ENCODE measurements at regions not wholly inside any gene's neighbourhood (a gene's known extent, or its start where the extent isn't known, plus 50 kb on each side); places are given as distances from the start of the nearest gene placed in this dataset.

GRCh38 chr18:44620812-44621211 lies 59.9 kb upstream of the SETBP1 start (continued):
- TF ChIP-seq ZBTB11 (tag by site-specific recombination; conservative IDR thresholded peaks at IDR 0.05; ENCODE audit: low read depth) (no peak), ZNF639 (tag by site-specific recombination; IDR thresholded peaks at IDR 0.05) (no peak)

DNA sequence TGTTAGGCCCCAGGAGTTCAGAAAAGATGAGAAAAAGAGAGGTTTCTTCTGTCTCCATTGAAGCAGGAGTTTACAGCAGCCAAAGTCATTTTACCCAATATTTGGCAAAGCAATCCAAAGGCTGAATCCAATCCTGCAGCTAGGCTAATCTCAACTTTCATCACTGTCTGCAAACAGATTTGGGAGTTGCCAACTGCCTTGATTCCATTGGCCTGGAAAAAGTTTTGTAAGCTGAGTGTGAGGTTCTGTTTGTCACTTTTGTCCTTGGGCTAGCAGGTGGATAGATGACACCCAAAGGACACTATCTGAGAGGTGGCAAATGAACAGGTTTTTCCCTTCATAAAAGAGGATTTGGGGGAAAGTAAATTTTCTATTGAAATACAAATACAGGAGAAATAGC lies 56.6 kb upstream of the SETBP1 start:
- no peak overlapping the region for H3K4me3 ChIP-seq (ENCODE audit: low read depth, low read length)
- no peaks in the 10 kb centered on the region for H3K36me3 ChIP-seq (ENCODE audit: control insufficient read depth in 2 of 2, insufficient read depth in 1 of 2, low read length in 2 of 2)
- TF ChIP-seq ZNF654 (tag by site-specific recombination; IDR thresholded peaks at IDR 0.05; ENCODE audit: low read depth) (no peak), ZFP69B (tag by site-specific recombination; IDR thresholded peaks at IDR 0.05) (no peak), ZXDB (tag by site-specific recombination; IDR thresholded peaks at IDR 0.05) (no peak), ZNF10 (tag by site-specific recombination; IDR thresholded peaks at IDR 0.05) (no peak), PRDM4 (tag by site-specific recombination; IDR thresholded peaks at IDR 0.05) (no peak), YY1 (tag by site-specific recombination; IDR thresholded peaks at IDR 0.05) (no peak), ZNF184 (tag by site-specific recombination; IDR thresholded peaks at IDR 0.05) (no peak), ZNF2 (tag by site-specific recombination; IDR thresholded peaks at IDR 0.05) (no peak), KLF17 (tag by site-specific recombination; IDR thresholded peaks at IDR 0.05) (no peak), ZNF660 (tag by site-specific recombination; IDR thresholded peaks at IDR 0.05) (no peak), MEIS1 (CRISPR knock-in tag; IDR thresholded peaks at IDR 0.05; ENCODE audit: borderline replicate concordance) (no peak)
- TF ChIP-seq, protein P1, sequence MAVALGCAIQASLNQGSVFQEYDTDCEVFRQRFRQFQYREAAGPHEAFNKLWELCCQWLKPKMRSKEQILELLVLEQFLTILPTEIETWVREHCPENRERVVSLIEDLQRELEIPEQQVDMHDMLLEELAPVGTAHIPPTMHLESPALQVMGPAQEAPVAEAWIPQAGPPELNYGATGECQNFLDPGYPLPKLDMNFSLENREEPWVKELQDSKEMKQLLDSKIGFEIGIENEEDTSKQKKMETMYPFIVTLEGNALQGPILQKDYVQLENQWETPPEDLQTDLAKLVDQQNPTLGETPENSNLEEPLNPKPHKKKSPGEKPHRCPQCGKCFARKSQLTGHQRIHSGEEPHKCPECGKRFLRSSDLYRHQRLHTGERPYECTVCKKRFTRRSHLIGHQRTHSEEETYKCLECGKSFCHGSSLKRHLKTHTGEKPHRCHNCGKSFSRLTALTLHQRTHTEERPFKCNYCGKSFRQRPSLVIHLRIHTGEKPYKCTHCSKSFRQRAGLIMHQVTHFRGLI (tag by site-specific recombination; IDR thresholded peaks at IDR 0.05), result no peak
- TF ChIP-seq, protein P2, sequence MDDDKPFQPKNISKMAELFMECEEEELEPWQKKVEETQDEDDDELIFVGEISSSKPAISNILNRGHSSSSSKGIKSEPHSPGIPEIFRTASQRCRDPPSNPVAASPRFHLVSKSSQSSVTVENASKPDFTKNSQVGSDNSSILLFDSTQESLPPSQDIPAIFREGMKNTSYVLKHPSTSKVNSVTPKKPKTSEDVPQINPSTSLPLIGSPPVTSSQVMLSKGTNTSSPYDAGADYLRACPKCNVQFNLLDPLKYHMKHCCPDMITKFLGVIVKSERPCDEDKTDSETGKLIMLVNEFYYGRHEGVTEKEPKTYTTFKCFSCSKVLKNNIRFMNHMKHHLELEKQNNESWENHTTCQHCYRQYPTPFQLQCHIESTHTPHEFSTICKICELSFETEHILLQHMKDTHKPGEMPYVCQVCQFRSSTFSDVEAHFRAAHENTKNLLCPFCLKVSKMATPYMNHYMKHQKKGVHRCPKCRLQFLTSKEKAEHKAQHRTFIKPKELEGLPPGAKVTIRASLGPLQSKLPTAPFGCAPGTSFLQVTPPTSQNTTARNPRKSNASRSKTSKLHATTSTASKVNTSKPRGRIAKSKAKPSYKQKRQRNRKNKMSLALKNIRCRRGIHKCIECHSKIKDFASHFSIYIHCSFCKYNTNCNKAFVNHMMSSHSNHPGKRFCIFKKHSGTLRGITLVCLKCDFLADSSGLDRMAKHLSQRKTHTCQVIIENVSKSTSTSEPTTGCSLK (tag by site-specific recombination; IDR thresholded peaks at IDR 0.05), result no peak
- no peaks in the 10 kb centered on the region for H3K4me1 ChIP-seq (ENCODE audit: control insufficient read depth, insufficient read depth, low read length)
- H3K27ac ChIP-seq (ENCODE audit: extremely low read depth, low read depth, low read length), result no peak overlapping the region
- H3K9me3 ChIP-seq (ENCODE audit: control insufficient read depth, insufficient read depth, low read depth, low read length), result no peaks in the 10 kb centered on the region
- POLR2A ChIA-PET, result no interaction called here
- CTCF ChIA-PET, result interaction anchor here (1.4 kb wide), 1 partner anchor 45 kb away, joined by 5 read pairs; no protein-coding TSS in a partner anchor

Measured in HEK293 (cell line).